ENCODE measurements at regions not wholly inside any gene's neighbourhood (a gene's known extent, or its start where the extent isn't known, plus 50 kb on each side); places are given as distances from the start of the nearest gene placed in this dataset.

- DNase-seq, result no peak
Observed at GRCh38 chr1:114310695-114311271, 157.1 kb upstream of the SYT6 start.

- DNase-seq, result no peak
Observed at GRCh38 chr1:114302821-114303220, 149.2 kb upstream of the SYT6 start.

- no peak for DNase-seq
Observed at GRCh38 chr1:114299331-114299975, 145.8 kb upstream of the SYT6 start.

GRCh38 chr1:114298008-114298407 lies 144.3 kb upstream of the SYT6 start:
- DNase-seq, result no peak

GRCh38 chr1:114296413-114296812 lies 142.7 kb upstream of the SYT6 start:
- DNase-seq, result no peak

GRCh38 chr1:114295321-114295720 lies 141.7 kb upstream of the SYT6 start:
- no peak for DNase-seq

- no peak for DNase-seq
Observed at GRCh38 chr1:114292835-114293234, 139.2 kb upstream of the SYT6 start.

GRCh38 chr1:114292194-114292593 lies 138.5 kb upstream of the SYT6 start:
- no peak for DNase-seq

- DNase-seq, result no peak
Observed at GRCh38 chr1:114290776-114291175, 137.1 kb upstream of the SYT6 start.

GRCh38 chr1:114290341-114290740 lies 136.7 kb upstream of the SYT6 start:
- no peak for DNase-seq

- DNase-seq, result no peak
Observed at GRCh38 chr1:114289824-114290223, 136.2 kb upstream of the SYT6 start.

- no peak for DNase-seq
Observed at GRCh38 chr1:114289306-114289705, 135.6 kb upstream of the SYT6 start.

- DNase-seq, result no peak
Observed at GRCh38 chr1:114286960-114287359, 133.3 kb upstream of the SYT6 start.

- DNase-seq, result no peak
Observed at GRCh38 chr1:114286179-114286578, 132.5 kb upstream of the SYT6 start.

- DNase-seq, result peak; percentile 90
Observed at GRCh38 chr1:114282751-114283403, 129.2 kb upstream of the SYT6 start.

- DNase-seq, result no peak
Observed at GRCh38 chr1:114278911-114279310, 125.2 kb upstream of the SYT6 start.

- no peak for DNase-seq
Observed at GRCh38 chr1:114278430-114278829, 124.8 kb upstream of the SYT6 start.

- no peak for DNase-seq
Observed at GRCh38 chr1:114274621-114275317, 121.1 kb upstream of the SYT6 start.

- no peak for DNase-seq
Observed at GRCh38 chr1:114272593-114272992, 118.9 kb upstream of the SYT6 start.

GRCh38 chr1:114270718-114271117 lies 117.0 kb upstream of the SYT6 start:
- no peak for DNase-seq

GRCh38 chr1:114270282-114270681 lies 116.6 kb upstream of the SYT6 start:
- DNase-seq, result no peak

- no peak for DNase-seq
Observed at GRCh38 chr1:114269539-114269938, 115.9 kb upstream of the SYT6 start.

GRCh38 chr1:114263343-114263742 lies 109.7 kb upstream of the SYT6 start:
- DNase-seq, result no peak

GRCh38 chr1:114262337-114262736 lies 108.7 kb upstream of the SYT6 start:
- no peak for DNase-seq

All from CD4-positive, alpha-beta T cell treated with Interleukin-17A for 4 hours (primary cell).